Neuronal stem cell (in vitro differentiated cells): ENCODE measurements at regions not wholly inside any gene's neighbourhood (a gene's known extent, or its start where the extent isn't known, plus 50 kb on each side); places are given as distances from the start of the nearest gene placed in this dataset.

ENCODE experiments used
- DNase-seq: peaks from one replicate; pipeline ENCODE4 v3.0.0-alpha.2; 2013; ENCODE audit warnings: low spot score
- H2AFZ ChIP-seq: one replicate; pipeline ENCODE4 v1.6.1; 2013; ENCODE audit warnings: mild to moderate bottlenecking, low read length, inconsistent platforms
- H2AK5ac ChIP-seq: 2 replicates; pipeline ENCODE4 v1.6.1; 2013; ENCODE audit warnings: low read depth, mild to moderate bottlenecking, inconsistent platforms, low read length, moderate library complexity, mixed read lengths
- H2BK120ac ChIP-seq: 2 replicates; pipeline ENCODE4 v1.6.1; 2013; ENCODE audit warnings: low read depth, mild to moderate bottlenecking, inconsistent platforms, low read length, moderate library complexity, mixed read lengths
- H2BK12ac ChIP-seq: one replicate; pipeline ENCODE4 v1.6.1; 2013; ENCODE audit warnings: low read length, inconsistent platforms
- H2BK15ac ChIP-seq: 2 replicates; pipeline ENCODE4 v1.6.1; 2013; ENCODE audit warnings: mild to moderate bottlenecking, low read length, inconsistent platforms, mixed read lengths
- H2BK5ac ChIP-seq: one replicate; pipeline ENCODE4 v1.6.1; 2013; ENCODE audit warnings: inconsistent platforms, mild to moderate bottlenecking, low read length, moderate library complexity
- H3K14ac ChIP-seq: one replicate; pipeline ENCODE4 v1.6.1; 2013; ENCODE audit warnings: low read length, inconsistent platforms
- H3K18ac ChIP-seq: 2 replicates; pipeline ENCODE4 v1.6.1; 2013; ENCODE audit warnings: low read length, inconsistent platforms
- H3K23ac ChIP-seq: 2 replicates; pipeline ENCODE4 v1.6.1; 2013; ENCODE audit warnings: low read depth, mild to moderate bottlenecking, mixed read lengths, low read length, inconsistent platforms; ENCODE audit not compliant: poor library complexity
- H3K27ac ChIP-seq: replicated peaks from 3 replicates; pipeline ENCODE4 v1.5.1; 2013; ENCODE audit warnings: low read length, inconsistent platforms
- H3K27me3 ChIP-seq, 3 experiments: 2 replicates each; pipeline ENCODE4 v1.6.1; 2013; ENCODE audit warnings: low read length in 3 of 3, mild to moderate bottlenecking in 2 of 3, inconsistent platforms in 1 of 3, low read depth in 1 of 3, mixed read lengths in 1 of 3, moderate library complexity in 1 of 3; ENCODE audit not compliant: control insufficient read depth in 3 of 3, insufficient read depth in 3 of 3
- H3K36me3 ChIP-seq, 2 donors: replicated peaks in 1 of 2; 2 replicates each; pipeline ENCODE4 v1.6.1; 2013; ENCODE audit warnings: low read length in 2 of 2; ENCODE audit not compliant: control insufficient read depth in 2 of 2, insufficient read depth in 2 of 2
- H3K4ac ChIP-seq: 2 replicates; pipeline ENCODE4 v1.6.1; 2013; ENCODE audit warnings: inconsistent platforms, mild to moderate bottlenecking, low read length, moderate library complexity
- H3K4me1 ChIP-seq, 2 donors: 1 replicate in 1 of 2; 2 replicates in 1 of 2; pipeline ENCODE4 v1.6.1; 2013; ENCODE audit warnings: low read length in 2 of 2, low read depth in 1 of 2; ENCODE audit not compliant: control insufficient read depth in 2 of 2, insufficient read depth in 1 of 2
- H3K4me2 ChIP-seq: one replicate; pipeline ENCODE4 v1.6.1; 2013; ENCODE audit warnings: mild to moderate bottlenecking, low read length, inconsistent platforms; ENCODE audit not compliant: insufficient read depth, poor library complexity, severe bottlenecking
- H3K4me3 ChIP-seq, 2 donors: 2 replicates each; pipeline ENCODE4 v1.5.1; 2013; ENCODE audit warnings: low read length in 2 of 2, mild to moderate bottlenecking in 2 of 2, inconsistent platforms in 1 of 2, moderate library complexity in 1 of 2
- H3K79me1 ChIP-seq: one replicate; pipeline ENCODE4 v1.6.1; 2013; ENCODE audit warnings: low read depth, mild to moderate bottlenecking, inconsistent platforms, low read length, moderate library complexity
- H3K9ac ChIP-seq: one replicate; pipeline ENCODE4 v1.6.1; 2013; ENCODE audit warnings: mild to moderate bottlenecking, low read depth, low read length, inconsistent platforms; ENCODE audit not compliant: poor library complexity
- H3K9me3 ChIP-seq, 2 donors: replicated peaks in 1 of 2; 2 replicates each; pipeline versions ENCODE3 to v1.6.1; 2013; ENCODE audit warnings: low read length in 2 of 2, mild to moderate bottlenecking in 2 of 2, inconsistent platforms in 1 of 2, low read depth in 1 of 2, mixed read lengths in 1 of 2, moderate library complexity in 1 of 2; ENCODE audit not compliant: control insufficient read depth in 2 of 2, insufficient read depth in 1 of 2
- H4K8ac ChIP-seq: one replicate; pipeline ENCODE4 v1.6.1; 2013; ENCODE audit warnings: low read depth, mild to moderate bottlenecking, inconsistent platforms, low read length, moderate library complexity
- H4K91ac ChIP-seq: one replicate; pipeline ENCODE4 v1.6.1; 2013; ENCODE audit warnings: low read length, low read depth, mild to moderate bottlenecking, inconsistent platforms; ENCODE audit not compliant: poor library complexity
- WGBS, 2 donors: extraction: QIAGEN DNeasy Blood & Tissue Kit; methylation state at CpG; one replicate each; pipeline ENCODE4 v1.1.7; 2013; ENCODE audit warnings: missing lambda C conversion rate in 2 of 2, mixed read lengths in 1 of 2; ENCODE audit not compliant: insufficient read length in 2 of 2, insufficient replicate concordance in 1 of 2; ENCODE audit errors: extremely low coverage in 2 of 2; 5-methylcytosine and 5-hydroxymethylcytosine counted together

- Histone ChIP-seq H4K8ac (no peak overlapping the region), H3K14ac (no peak overlapping the region), H3K4ac (no peak overlapping the region), H3K9me3 (no peaks in the 10 kb centered on the region), H3K27me3 (no peaks in the 10 kb centered on the region), H2AK5ac (no peak overlapping the region), H4K91ac (no peak overlapping the region), H2AFZ (no peak overlapping the region), H3K4me2 (no peak overlapping the region), H2BK120ac (no peak overlapping the region), H3K36me3 (no peaks in the 10 kb centered on the region), H3K4me3 (no peak overlapping the region), H2BK15ac (no peak overlapping the region), H3K79me1 (no peaks in the 10 kb centered on the region), H3K27ac (no peak overlapping the region), H2BK5ac (no peak overlapping the region), H3K4me1 (no peaks in the 10 kb centered on the region), H3K23ac (no peak overlapping the region), H2BK12ac (no peak overlapping the region), H3K18ac (no peak overlapping the region), H3K9ac (no peak overlapping the region)
- no peak for DNase-seq
- WGBS, 2 donors = no CpG with 5 or more reads among the region's 2 CpGs
These were observed 1568.1 kb upstream of the GOT2 start for GRCh38 chr16:60302261-60302660.

- H2BK12ac ChIP-seq = no peak overlapping the region
- no peak overlapping the region for H3K4me2 ChIP-seq
- H2BK15ac ChIP-seq = no peak overlapping the region
- no CpG with 5 or more reads among the region's 3 CpGs for WGBS, 2 donors
- H2AFZ ChIP-seq = no peak overlapping the region
- H4K91ac ChIP-seq = no peak overlapping the region
- no peak overlapping the region for H3K4ac ChIP-seq
- no peaks in the 10 kb centered on the region for H3K36me3 ChIP-seq
- H3K27ac ChIP-seq = no peak overlapping the region
- H2BK120ac ChIP-seq = no peak overlapping the region
- no peaks in the 10 kb centered on the region for H3K9me3 ChIP-seq
- H3K14ac ChIP-seq = no peak overlapping the region
- no peak overlapping the region for H4K8ac ChIP-seq
- no peak overlapping the region for H2BK5ac ChIP-seq
- H3K79me1 ChIP-seq = no peaks in the 10 kb centered on the region
- no peaks in the 10 kb centered on the region for H3K27me3 ChIP-seq
- no peak overlapping the region for H3K18ac ChIP-seq
- H3K9ac ChIP-seq = no peak overlapping the region
- H3K4me3 ChIP-seq = no peak overlapping the region
- H2AK5ac ChIP-seq = no peak overlapping the region
- no peak overlapping the region for H3K23ac ChIP-seq
- no peak for DNase-seq
- H3K4me1 ChIP-seq = no peaks in the 10 kb centered on the region
These were observed 1565.2 kb upstream of the GOT2 start for GRCh38 chr16:60299241-60299776.

- Histone ChIP-seq H2BK12ac (no peak overlapping the region), H3K9me3 (no peaks in the 10 kb centered on the region), H3K79me1 (no peaks in the 10 kb centered on the region), H3K27me3 (no peaks in the 10 kb centered on the region), H3K36me3 (no peaks in the 10 kb centered on the region), H3K23ac (no peak overlapping the region), H2AK5ac (no peak overlapping the region), H3K4me3 (no peak overlapping the region), H3K9ac (no peak overlapping the region), H4K91ac (no peak overlapping the region), H3K27ac (no peak overlapping the region), H2BK15ac (no peak overlapping the region), H3K14ac (no peak overlapping the region), H3K4ac (no peak overlapping the region), H2AFZ (no peak overlapping the region), H2BK5ac (no peak overlapping the region), H3K18ac (no peak overlapping the region), H3K4me1 (no peaks in the 10 kb centered on the region), H3K4me2 (no peak overlapping the region), H4K8ac (no peak overlapping the region), H2BK120ac (no peak overlapping the region)
- no CpG with 5 or more reads among the region's 3 CpGs for WGBS, 2 donors
- no peak for DNase-seq
These were observed 1561.3 kb upstream of the GOT2 start for GRCh38 chr16:60295451-60295850.

- Histone ChIP-seq H4K91ac (no peak overlapping the region), H3K4me1 (no peaks in the 10 kb centered on the region), H3K18ac (no peak overlapping the region), H2AFZ (no peak overlapping the region), H3K14ac (no peak overlapping the region), H3K4ac (no peak overlapping the region), H2BK15ac (no peak overlapping the region), H2AK5ac (no peak overlapping the region), H2BK5ac (no peak overlapping the region), H2BK120ac (no peak overlapping the region), H3K4me2 (no peak overlapping the region), H3K27ac (no peak overlapping the region), H3K27me3 (no peaks in the 10 kb centered on the region), H3K23ac (no peak overlapping the region), H3K79me1 (no peaks in the 10 kb centered on the region), H4K8ac (no peak overlapping the region), H2BK12ac (no peak overlapping the region), H3K9me3 (no peaks in the 10 kb centered on the region), H3K9ac (no peak overlapping the region), H3K4me3 (no peak overlapping the region), H3K36me3 (no peaks in the 10 kb centered on the region)
- no CpG with 5 or more reads among the region's 1 CpG for WGBS, 2 donors
- no peak for DNase-seq
These were observed 1551.7 kb upstream of the GOT2 start for GRCh38 chr16:60285794-60286193.
